ENCODE measurements at regions not wholly inside any gene's neighbourhood (a gene's known extent, or its start where the extent isn't known, plus 50 kb on each side); places are given as distances from the start of the nearest gene placed in this dataset.

GRCh38 chr7:131967216-131967730, 410.8 kb upstream of the PODXL start:
- TF ChIP-seq FOXM1 (IDR thresholded peaks at IDR 0.05; ENCODE audit: borderline replicate concordance) (no peak), FOXK2 (IDR thresholded peaks at IDR 0.05) (no peak), HDGF (IDR thresholded peaks at IDR 0.05; ENCODE audit: borderline replicate concordance) (no peak), TARDBP (IDR thresholded peaks at IDR 0.05) (no peak), ELF4 (IDR thresholded peaks at IDR 0.05) (no peak), SP1 (IDR thresholded peaks at IDR 0.05) (no peak), LEF1 (IDR thresholded peaks at IDR 0.05; ENCODE audit: borderline replicate concordance) (no peak)
